ENCODE measurements at regions not wholly inside any gene's neighbourhood (a gene's known extent, or its start where the extent isn't known, plus 50 kb on each side); places are given as distances from the start of the nearest gene placed in this dataset.

GRCh38 chr12:87085286-87085685, 829.1 kb upstream of the MGAT4C start:
- TF ChIP-seq CTCF (IDR thresholded peaks at IDR 0.05) (no peak), POLR2A (IDR thresholded peaks at IDR 0.05) (no peak)
